SH-SY5Y (cell line): ENCODE measurements at regions not wholly inside any gene's neighbourhood (a gene's known extent, or its start where the extent isn't known, plus 50 kb on each side); places are given as distances from the start of the nearest gene placed in this dataset.

Experiments used
- GATA2 ChIP-seq: IDR thresholded peaks from 2 replicates; pipeline ENCODE4 v1.6.1; 2011; ENCODE audit warnings: mild to moderate bottlenecking, low read depth, low read length
- GATA3 ChIP-seq: IDR thresholded peaks from 2 replicates; pipeline ENCODE4 v1.6.1; 2011; ENCODE audit warnings: low read depth, mild to moderate bottlenecking, low read length, moderate library complexity

- TF ChIP-seq GATA2, result no peak
- TF ChIP-seq GATA3, result no peak
These were observed 691.2 kb downstream of the TBL1XR1 start for GRCh38 chr3:176505878-176506621.
